Smooth muscle cell (in vitro differentiated cells): ENCODE measurements at regions not wholly inside any gene's neighbourhood (a gene's known extent, or its start where the extent isn't known, plus 50 kb on each side); places are given as distances from the start of the nearest gene placed in this dataset.

Source experiments
- DNase-seq: peaks from one replicate; lab custom pipeline; 2025; ENCODE audit not compliant: unreplicated experiment; lab: John Stamatoyannopoulos, UW
- H2AFZ ChIP-seq: fragments of 200-600 bp; sonication (generic); 2 replicates; pipeline ENCODE4 v1.6.0; 2016; ENCODE audit warnings: antibody characterized with exemption, low read depth, mild to moderate bottlenecking
- H3F3A ChIP-seq: fragments of 200-600 bp; sonication (generic); 2 replicates; pipeline ENCODE4 v1.6.0; 2017; ENCODE audit warnings: antibody characterized with exemption, low read depth
- H3K27ac ChIP-seq: fragments of 200-600 bp; sonication (generic); 2 replicates; pipeline ENCODE4 v1.5.1; 2016; ENCODE audit warnings: low read depth, mild to moderate bottlenecking
- H3K27me3 ChIP-seq: fragments of 200-600 bp; sonication (generic); 2 replicates; pipeline ENCODE4 v1.6.1; 2016; ENCODE audit warnings: low read depth, mild to moderate bottlenecking
- H3K36me3 ChIP-seq: fragments of 200-600 bp; sonication (generic); 2 replicates; pipeline ENCODE4 v1.5.1; 2016; ENCODE audit warnings: low read depth
- H3K4me1 ChIP-seq: fragments of 200-600 bp; sonication (generic); 2 replicates; pipeline ENCODE4 v1.5.1; 2016; ENCODE audit warnings: low read depth
- H3K4me2 ChIP-seq: fragments of 200-600 bp; sonication (generic); 2 replicates; pipeline ENCODE4 v1.6.0; 2016; ENCODE audit warnings: mild to moderate bottlenecking
- H3K4me3 ChIP-seq: fragments of 200-600 bp; sonication (generic); 2 replicates; pipeline ENCODE4 v1.5.1; 2016; ENCODE audit warnings: mild to moderate bottlenecking
- H3K79me2 ChIP-seq: fragments of 200-600 bp; sonication (generic); 2 replicates; pipeline ENCODE4 v1.6.0; 2016; ENCODE audit warnings: low read depth, mild to moderate bottlenecking
- H3K9ac ChIP-seq: fragments of 200-600 bp; sonication (generic); 2 replicates; pipeline ENCODE4 v1.6.0; 2016; ENCODE audit warnings: low read depth
- H3K9me3 ChIP-seq: fragments of 200-600 bp; sonication (generic); replicated peaks from 2 replicates; pipeline ENCODE4 v1.5.1; 2016; ENCODE audit warnings: low read depth
- H4K20me1 ChIP-seq: fragments of 200-600 bp; sonication (generic); 2 replicates; pipeline ENCODE4 v1.6.0; 2016; ENCODE audit warnings: low read depth
- CTCF ChIP-seq: fragments of 200-600 bp; sonication (generic); IDR thresholded peaks from 2 replicates; pipeline ENCODE4 v1.5.1; 2017; ENCODE audit warnings: borderline replicate concordance, mild to moderate bottlenecking, antibody characterized with exemption; ENCODE audit not compliant: insufficient read depth, poor library complexity, severe bottlenecking
- WGBS: methylation state at CpG from one replicate; pipeline ENCODE4 v1.1.7; 2016; ENCODE audit warnings: low lambda C conversion rate; 5-methylcytosine and 5-hydroxymethylcytosine counted together

- no peaks in the 10 kb centered on the region for H3K79me2 ChIP-seq
- H3K9me3 ChIP-seq = no peaks in the 10 kb centered on the region
- H3F3A ChIP-seq = no peaks in the 10 kb centered on the region
- H3K27me3 ChIP-seq = no peaks in the 10 kb centered on the region
- H3K4me1 ChIP-seq = no peaks in the 10 kb centered on the region
- H3K27ac ChIP-seq = no peak overlapping the region
- 99% methylated on average over 4 of the region's 4 CpGs for WGBS
- H3K4me2 ChIP-seq = no peak overlapping the region
- no peaks in the 10 kb centered on the region for H3K36me3 ChIP-seq
- DNase-seq = no peak
- TF ChIP-seq CTCF = no peak
- no peak overlapping the region for H3K4me3 ChIP-seq
- H2AFZ ChIP-seq = no peak overlapping the region
- no peak overlapping the region for H3K9ac ChIP-seq
- H4K20me1 ChIP-seq = no peaks in the 10 kb centered on the region
Observed at GRCh38 chr6:77055711-77056110, 407.6 kb downstream of the HTR1B start.

- Histone ChIP-seq H3K27me3 (no peaks in the 10 kb centered on the region), H3F3A (no peaks in the 10 kb centered on the region), H3K36me3 (no peaks in the 10 kb centered on the region), H3K27ac (no peak overlapping the region), H4K20me1 (no peaks in the 10 kb centered on the region), H3K4me3 (no peak overlapping the region), H3K79me2 (no peaks in the 10 kb centered on the region), H2AFZ (no peak overlapping the region), H3K4me1 (no peaks in the 10 kb centered on the region), H3K9me3 (no peaks in the 10 kb centered on the region), H3K4me2 (no peak overlapping the region), H3K9ac (no peak overlapping the region)
- 65% methylated on average over 3 of the region's 3 CpGs for WGBS
- no peak for TF ChIP-seq CTCF
- no peak for DNase-seq
Observed at GRCh38 chr6:77040568-77041195, 422.6 kb downstream of the HTR1B start.

- peak overlapping the region; percentile 31 for H3K4me2 ChIP-seq
Observed at GRCh38 chr6:77038807-77039206, 424.5 kb downstream of the HTR1B start.

More at GRCh38 chr6:77038807-77039206, 424.5 kb downstream of the HTR1B start:
- Histone ChIP-seq H3K9me3 (no peaks in the 10 kb centered on the region), H3F3A (no peaks in the 10 kb centered on the region), H3K79me2 (no peaks in the 10 kb centered on the region), H3K27me3 (no peaks in the 10 kb centered on the region), H3K27ac (peak overlapping the region; percentile 3), H3K4me1 (peaks cover under 1% of the 10 kb centered on the region), H3K9ac (no peak overlapping the region), H2AFZ (no peak overlapping the region), H3K36me3 (no peaks in the 10 kb centered on the region), H3K4me3 (no peak overlapping the region), H4K20me1 (no peaks in the 10 kb centered on the region)
- no peak for DNase-seq
- TF ChIP-seq CTCF = no peak
- WGBS = 33% methylated on average over 3 of the region's 3 CpGs
